SU-DHL-6 (cell line): ENCODE measurements at regions not wholly inside any gene's neighbourhood (a gene's known extent, or its start where the extent isn't known, plus 50 kb on each side); places are given as distances from the start of the nearest gene placed in this dataset.

Experiments used
- EZH2phosphoT487 ChIP-seq: fragments of 200-600 bp; sonication (generic), shearing (Covaris generic); conservative IDR thresholded peaks from 2 replicates; pipeline ENCODE4 v1.6.1; 2018; ENCODE audit warnings: mild to moderate bottlenecking, antibody characterized with exemption, low read length, moderate library complexity, mixed read lengths
- TF ChIP-seq, protein P1 (sequence below): fragments of 200-600 bp; sonication (generic); IDR thresholded peaks from one replicate; pipeline ENCODE4 v1.5.1; 2017; ENCODE audit warnings: antibody characterized with exemption, mild to moderate bottlenecking, low read length, moderate library complexity; ENCODE audit not compliant: insufficient read depth, poor library complexity, severe bottlenecking

DNA sequence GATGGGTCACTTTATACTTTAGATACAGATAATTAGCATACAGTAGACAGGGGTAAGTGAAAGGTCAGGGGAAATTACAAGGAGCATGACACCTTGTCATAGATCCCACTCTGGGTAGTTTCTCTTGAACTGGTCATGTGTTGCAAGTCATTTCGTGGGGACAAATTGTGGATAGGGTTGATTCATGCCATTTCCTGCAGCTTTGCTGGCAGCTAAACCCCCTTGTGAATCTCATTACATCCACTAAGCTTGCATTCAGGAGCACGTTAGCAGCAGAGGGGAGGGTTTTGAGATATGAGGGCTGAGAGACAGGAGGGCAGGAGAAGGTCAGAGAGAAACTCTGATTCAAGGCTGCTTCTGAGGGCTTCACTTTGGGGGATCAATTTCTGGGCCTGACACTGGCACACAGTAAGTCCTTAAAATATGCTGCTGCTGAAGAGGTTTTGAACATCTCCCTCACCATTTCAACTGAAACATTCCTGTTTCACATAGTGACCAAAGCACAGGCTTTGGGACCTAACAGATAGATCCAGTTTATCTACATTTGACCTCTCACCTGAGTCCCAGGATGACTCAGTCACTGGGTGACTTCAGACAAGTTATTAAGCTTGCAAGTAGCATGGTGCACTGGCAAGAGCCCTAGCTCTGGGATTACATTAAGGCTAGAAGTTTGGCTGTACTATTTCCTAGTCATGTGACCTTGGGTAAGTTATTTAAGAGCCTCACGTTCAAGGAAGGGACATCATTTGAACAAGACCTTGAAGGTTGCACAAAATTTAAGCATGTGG, 206.0 kb upstream of the USP24 start:
- TF ChIP-seq, protein P1, sequence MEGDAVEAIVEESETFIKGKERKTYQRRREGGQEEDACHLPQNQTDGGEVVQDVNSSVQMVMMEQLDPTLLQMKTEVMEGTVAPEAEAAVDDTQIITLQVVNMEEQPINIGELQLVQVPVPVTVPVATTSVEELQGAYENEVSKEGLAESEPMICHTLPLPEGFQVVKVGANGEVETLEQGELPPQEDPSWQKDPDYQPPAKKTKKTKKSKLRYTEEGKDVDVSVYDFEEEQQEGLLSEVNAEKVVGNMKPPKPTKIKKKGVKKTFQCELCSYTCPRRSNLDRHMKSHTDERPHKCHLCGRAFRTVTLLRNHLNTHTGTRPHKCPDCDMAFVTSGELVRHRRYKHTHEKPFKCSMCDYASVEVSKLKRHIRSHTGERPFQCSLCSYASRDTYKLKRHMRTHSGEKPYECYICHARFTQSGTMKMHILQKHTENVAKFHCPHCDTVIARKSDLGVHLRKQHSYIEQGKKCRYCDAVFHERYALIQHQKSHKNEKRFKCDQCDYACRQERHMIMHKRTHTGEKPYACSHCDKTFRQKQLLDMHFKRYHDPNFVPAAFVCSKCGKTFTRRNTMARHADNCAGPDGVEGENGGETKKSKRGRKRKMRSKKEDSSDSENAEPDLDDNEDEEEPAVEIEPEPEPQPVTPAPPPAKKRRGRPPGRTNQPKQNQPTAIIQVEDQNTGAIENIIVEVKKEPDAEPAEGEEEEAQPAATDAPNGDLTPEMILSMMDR, result no peak
- no peak for TF ChIP-seq EZH2phosphoT487
